H1 (cell line): ENCODE measurements at regions not wholly inside any gene's neighbourhood (a gene's known extent, or its start where the extent isn't known, plus 50 kb on each side); places are given as distances from the start of the nearest gene placed in this dataset.

Source experiments
- JUN ChIP-seq: IDR thresholded peaks from 2 replicates; pipeline ENCODE4 v1.6.1; 2011; ENCODE audit warnings: low read depth, mild to moderate bottlenecking, improper control_type of control experiment, low read length
- NANOG ChIP-seq: IDR thresholded peaks from 2 replicates; pipeline ENCODE4 v1.6.1; 2011; ENCODE audit warnings: low read length, low read depth, mild to moderate bottlenecking, inconsistent platforms; ENCODE audit not compliant: insufficient read depth, poor library complexity, severe bottlenecking
- POU5F1 ChIP-seq: IDR thresholded peaks from 2 replicates; pipeline ENCODE4 v1.6.1; 2011; ENCODE audit warnings: low read depth, mild to moderate bottlenecking, low read length, moderate library complexity

DNA sequence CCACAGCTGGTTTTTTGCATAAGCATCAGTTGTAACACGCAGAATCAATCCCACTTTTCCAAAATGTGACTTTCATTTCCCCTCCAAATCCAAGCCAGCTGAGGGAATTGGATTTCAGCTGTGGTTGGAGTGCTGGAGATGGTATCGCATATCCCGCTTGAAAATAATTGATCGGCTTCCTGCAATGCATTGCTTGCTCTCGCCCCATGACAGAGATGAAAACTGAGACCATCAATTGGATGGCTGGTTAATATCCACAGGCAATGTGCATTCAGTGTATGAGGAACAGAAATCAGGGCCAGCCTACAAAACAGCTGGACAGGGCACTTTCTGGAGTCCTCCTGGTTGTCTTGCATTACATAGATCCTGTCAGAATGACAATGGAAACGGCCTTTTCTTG, 135.3 kb downstream of the MAIP1 start (continued):
- TF ChIP-seq NANOG (no peak), JUN (no peak), POU5F1 (no peak)
